Esophagus muscularis mucosa (tissue), 3 donors: ENCODE measurements at regions not wholly inside any gene's neighbourhood (a gene's known extent, or its start where the extent isn't known, plus 50 kb on each side); places are given as distances from the start of the nearest gene placed in this dataset.

Experiments
- CTCF ChIP-seq, 3 experiments: fragments of 200-600 bp in 2 of 3; fragments of 450-650 bp in 1 of 3; sonication (generic) in 2 of 3; IDR thresholded peaks; one replicate each; pipeline ENCODE4 v1.5.1; 2017 to 2019; ENCODE audit warnings: antibody characterized with exemption in 3 of 3, mild to moderate bottlenecking in 2 of 3, moderate library complexity in 1 of 3
- POLR2A ChIP-seq: fragments of 450-650 bp; IDR thresholded peaks from one replicate; pipeline ENCODE4 v1.6.1; 2017; ENCODE audit warnings: antibody characterized with exemption, moderate library complexity, mild to moderate bottlenecking, low read depth
- POLR2AphosphoS5 ChIP-seq, 2 donors: sonication (generic); formaldehyde crosslinking; IDR thresholded peaks; one replicate each; pipeline ENCODE4 v1.6.1; 2017; ENCODE audit warnings: antibody characterized with exemption in 2 of 2

- no peak for TF ChIP-seq CTCF (IDR thresholded peaks at IDR 0.05)
- TF ChIP-seq POLR2AphosphoS5 (IDR thresholded peaks at IDR 0.05) = no peak
- TF ChIP-seq POLR2A = no peak
Observed at GRCh38 chr10:2541176-2541575, 526.2 kb upstream of the PFKP start.
